ENCODE measurements at regions not wholly inside any gene's neighbourhood (a gene's known extent, or its start where the extent isn't known, plus 50 kb on each side); places are given as distances from the start of the nearest gene placed in this dataset.

DNA sequence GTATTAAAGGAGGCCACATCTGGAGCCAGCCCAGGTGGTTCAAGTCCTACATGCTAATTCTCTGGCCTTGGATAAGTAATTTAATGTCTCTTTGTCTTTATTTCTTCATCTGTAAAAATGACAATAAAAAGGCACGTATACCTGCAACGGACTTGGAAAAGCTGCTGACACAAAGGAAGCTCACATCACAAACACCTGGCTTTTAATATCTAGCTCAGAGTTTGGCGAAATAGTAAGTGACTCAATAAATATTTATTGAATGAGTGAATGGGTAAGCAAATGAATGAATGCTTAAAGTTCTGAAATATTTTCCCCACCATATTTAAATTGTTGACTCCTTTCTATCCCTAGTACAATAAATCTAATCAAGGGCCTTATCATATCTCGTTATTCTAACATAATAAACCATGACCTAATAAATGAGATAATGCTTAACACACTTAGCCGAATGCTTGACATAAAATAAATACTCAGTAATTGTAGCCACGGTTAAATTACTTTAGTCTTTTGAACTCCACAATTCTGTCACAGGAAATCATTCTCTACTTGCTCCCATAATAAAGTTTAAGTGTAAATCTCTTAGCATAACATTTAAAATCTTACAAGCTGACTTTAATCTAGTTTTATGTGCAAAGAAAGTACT is 74.7 kb upstream of the PALMD start:
- DNase-seq = no peak

DNA sequence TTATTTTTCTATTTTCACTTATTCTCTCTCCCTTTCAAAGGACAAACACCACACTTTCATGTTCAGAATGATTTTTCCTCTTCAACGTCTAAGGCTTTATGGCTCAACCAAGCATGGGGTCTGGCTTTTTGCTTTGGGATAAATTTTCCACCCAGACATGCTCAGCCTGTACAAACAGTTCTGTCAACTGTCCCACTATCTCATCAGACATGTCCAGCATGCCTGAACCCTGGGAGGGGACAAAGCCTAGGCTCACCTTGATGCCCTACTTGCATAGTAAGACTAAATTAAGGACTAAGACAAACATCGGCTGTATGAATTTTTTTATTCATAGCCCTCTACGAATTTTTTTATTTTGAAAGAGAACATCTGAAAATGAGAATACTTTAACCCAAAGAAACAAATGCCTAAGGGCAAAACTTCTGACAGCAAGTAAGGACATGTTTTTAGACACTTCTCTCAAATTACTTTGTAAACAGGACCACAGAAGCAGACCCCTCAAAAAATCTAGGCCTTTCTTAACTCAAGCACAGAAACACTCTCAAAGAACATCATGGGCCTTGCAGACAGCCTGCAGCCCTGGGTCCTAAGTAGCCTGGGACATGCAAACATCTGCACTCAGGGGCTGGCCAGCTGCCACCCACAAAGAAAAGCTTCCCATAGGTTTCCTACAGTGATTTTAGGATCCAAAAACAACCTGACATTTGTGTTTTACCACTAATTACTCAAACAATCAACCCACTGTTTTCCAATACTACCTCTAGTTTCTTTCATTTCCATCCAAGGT is 72.3 kb upstream of the PALMD start:
- DNase-seq = no peak

DNA sequence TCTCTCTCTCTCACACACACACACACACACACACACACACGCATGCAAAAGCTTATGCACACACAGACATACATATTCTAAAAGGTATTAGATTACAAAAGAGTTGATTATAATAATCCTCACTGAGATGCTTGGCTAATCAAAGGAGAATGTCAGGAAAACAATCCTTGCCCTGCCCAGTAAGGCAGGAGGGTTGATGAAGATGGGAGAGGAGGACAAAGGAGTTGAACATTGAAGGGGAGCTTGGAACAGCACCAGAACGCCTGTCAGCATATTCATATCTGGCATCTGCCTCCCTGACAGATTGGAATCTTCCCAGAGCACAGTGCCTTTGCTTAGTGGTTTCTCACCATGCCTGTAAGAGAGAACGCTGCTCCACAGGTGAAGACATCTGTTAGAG is 68.6 kb upstream of the PALMD start:
- no peak for DNase-seq

DNA sequence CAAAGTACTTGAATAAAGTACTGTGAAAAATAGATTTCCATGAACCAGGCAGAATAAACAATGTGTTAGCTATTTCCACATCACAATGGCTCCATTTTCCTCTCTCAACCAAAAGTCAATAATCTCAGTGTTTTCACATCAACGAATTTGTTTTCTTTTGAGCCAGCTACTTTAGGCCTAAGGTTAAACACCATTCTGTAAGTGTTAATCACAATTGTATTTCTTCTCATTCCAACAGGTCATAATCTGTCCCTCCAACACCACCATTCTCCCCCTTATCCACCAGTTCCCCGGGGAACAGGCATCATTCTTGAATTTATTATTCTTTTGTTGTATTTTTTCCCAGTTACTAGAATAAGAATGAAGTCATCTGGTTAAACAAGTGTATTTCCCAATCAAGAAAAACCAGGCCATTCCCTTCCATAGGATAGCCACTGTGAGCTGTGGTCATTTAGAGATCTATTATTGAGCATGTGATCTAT is 66.2 kb upstream of the PALMD start:
- no peak for DNase-seq

DNA sequence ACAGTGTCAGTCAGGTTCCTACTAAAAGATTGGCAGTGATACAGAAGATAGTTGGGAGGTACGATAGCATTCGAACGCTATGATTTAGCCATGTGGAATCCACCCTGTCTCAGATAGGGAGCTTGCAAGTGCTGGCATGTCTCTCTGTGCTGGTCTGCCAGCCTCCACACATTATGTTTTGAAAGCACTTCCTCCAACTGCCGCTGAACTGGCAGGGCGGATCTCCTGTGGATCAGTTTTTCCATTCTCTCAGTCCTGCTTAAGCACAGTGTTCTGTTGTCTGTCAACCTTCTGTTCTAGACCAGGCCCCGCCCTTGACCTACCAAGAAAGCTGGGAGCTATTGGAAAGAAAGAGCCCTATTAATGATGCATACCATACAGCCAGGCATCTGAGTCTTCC is 65.5 kb upstream of the PALMD start:
- DNase-seq = no peak

DNA sequence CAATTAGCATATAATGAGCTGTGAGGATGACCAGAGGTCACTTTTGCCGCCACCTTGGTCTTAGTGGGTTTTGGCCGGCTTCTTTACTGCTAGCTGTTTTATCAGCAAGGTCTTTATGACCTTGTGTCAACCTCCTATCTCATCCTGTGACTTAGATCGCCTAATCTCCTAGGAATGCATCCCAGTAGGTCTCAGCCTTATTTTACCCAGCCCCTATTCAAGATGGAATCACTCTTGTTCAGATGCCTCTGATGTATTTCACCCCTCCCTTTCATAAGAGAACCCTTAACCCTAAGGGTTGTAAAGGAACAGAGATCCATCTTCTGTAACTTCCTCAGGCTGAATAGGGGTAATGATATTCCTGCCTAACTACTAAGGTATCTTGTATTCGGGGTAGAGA is 58.9 kb upstream of the PALMD start:
- no peak for DNase-seq

DNA sequence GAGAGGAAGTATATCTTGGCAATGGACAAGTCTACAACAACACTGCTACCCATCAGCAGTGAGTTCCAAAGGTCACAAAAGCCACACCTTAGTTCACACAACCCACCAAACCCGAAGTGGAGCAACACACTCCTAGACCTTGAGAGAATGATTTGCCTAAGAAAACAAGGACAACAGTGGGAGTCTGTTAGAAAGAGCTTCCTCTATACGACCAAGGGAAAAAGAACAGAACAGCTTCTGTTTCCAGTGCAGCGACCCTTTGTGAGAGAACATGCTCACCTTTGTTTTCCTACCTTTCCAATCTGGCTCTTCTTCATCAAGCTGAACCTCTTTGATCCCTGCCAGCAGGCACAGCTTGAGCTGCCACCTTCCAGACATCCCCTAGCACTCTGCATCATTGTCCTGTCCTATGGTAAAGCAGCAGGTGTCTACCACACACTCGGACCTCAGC is 56.7 kb upstream of the PALMD start:
- DNase-seq = no peak

DNA sequence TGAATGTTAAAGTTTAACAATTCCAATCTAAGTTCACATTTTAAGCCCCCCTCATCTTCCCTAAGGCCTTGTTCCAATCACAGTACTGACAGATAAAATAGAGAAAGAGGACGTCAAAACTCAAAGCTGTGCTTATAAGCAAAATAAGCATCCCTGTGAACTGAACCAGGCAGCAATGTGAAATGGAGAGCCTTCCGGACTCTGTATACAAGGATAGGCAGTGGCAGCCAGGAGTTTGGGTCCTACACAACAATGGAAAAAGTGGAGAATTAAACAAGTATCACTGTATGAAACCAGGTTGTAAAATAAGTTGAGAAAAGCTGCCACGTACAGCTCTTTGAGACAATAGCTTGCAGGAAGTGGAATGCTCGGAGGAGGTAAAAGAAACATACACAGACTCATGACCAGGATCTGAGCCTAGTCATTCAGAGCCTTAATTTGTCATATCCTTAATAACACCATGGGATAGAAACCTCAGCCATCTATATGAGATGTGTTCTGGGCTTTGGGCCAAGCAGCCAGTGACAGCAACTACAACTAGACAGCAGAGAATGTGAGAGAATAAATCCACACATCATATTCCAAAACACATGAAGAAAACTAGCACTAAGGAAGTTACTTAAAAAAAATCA is 55.2 kb upstream of the PALMD start:
- DNase-seq = peak; percentile 23

DNA sequence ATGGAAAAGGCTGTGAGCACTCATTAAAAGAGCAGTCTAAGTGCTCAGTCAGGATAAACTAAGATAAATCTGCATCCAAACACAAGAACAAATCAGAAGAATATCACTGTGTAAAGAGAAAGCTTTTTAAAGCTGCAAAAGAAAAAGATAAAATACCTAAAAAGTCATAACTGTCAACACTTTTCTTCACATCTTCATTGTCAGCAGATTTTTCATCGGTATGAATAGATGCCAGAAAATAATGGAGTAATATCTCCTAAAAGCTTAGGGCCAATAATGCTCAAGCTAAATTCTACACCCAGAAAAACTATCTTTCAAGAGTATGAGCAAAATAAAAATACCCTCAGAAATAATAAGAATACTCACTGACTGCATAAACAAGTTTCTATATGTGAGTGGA is 54.0 kb upstream of the PALMD start:
- DNase-seq = no peak

DNA sequence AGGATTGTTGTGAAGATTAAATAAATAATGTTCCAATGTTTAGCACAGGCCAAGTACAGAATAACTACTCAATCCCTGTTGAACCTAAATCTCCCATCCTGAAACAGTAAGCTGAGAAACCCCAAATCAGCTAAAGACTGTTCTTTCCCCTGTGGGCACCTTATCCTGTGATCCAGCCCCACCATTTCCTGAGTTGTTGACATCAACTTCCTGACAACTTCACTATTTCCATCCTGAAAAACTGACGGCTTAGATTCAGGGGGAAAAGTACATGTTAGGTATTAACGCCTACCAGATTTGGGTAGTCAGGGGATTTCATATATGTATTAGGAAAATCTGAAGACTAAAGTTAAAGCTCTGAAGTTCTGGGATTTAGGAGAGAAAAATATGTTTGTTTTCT is 51.7 kb upstream of the PALMD start:
- no peak for DNase-seq

DNA sequence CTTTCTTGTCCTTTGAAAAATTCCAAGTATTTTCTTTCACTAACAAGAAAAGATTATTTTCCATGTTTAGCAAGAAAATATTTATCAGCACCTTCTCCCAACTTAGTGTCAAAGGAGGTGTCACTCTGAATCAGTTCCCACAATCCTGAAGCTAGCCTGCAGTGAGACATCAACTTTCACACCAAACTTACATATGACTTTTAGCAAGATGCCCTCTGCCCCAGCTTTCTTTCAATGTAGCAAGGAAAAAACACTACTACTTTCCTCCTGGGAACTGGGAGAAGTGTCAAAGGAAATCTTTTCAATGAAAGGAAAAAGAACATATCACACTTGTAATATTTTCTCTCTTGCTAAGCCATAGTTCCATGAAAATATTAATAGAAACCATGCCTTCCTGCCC is 50.9 kb upstream of the PALMD start:
- no peak for DNase-seq

DNA sequence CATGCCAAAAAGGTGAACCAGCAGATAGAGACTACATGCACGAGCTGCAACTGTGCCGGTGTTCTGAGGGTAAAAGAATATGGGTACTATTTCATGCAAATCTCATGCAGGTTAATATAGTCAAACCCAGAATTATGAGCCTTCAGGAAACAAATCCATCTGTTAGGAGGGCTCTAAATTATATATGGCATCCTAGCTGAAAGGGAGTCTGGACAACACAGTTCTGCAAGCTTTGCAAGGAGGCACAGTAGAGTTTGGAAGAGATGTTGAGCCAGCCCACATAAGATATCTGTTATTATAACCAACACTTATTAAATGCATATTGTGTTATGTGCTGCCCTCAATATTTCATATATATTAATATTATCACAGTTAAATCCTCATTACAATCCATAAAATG is 50.5 kb upstream of the PALMD start:
- no peak for DNase-seq
